HG02840 (cell line): ENCODE measurements at regions not wholly inside any gene's neighbourhood (a gene's known extent, or its start where the extent isn't known, plus 50 kb on each side); places are given as distances from the start of the nearest gene placed in this dataset.

Source experiments
- ATAC-seq: cut with Tn5 transposase; IDR thresholded peaks from one replicate; pipeline ENCODE4 v1.9.1; 2021; ENCODE audit warnings: mild to moderate bottlenecking, moderate library complexity, moderate number of reproducible peaks; ENCODE audit not compliant: unreplicated experiment, low FRiP score

DNA sequence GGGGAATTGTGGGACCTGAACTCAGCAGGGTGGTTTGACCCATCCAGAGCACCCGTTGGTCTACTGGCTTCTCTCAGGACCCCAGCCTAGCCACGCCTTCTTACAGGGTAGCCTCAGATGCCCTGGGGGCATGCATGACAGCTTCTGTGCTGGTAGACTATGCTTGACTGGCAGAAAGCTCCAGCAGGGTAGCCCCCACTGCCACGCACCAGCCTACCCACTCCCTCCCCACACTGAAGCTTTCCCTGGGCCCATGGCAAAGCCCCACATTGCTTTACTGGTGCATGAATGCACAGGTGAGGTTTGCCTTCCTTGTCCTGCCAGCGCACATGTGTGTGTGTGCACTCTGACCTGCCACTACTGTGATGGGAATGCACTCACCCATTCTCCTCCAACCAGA, 772.2 kb downstream of the LRFN5 start:
- ATAC-seq = no peak

- no peak for ATAC-seq
Observed at GRCh38 chr14:42378274-42378673, 771.6 kb downstream of the LRFN5 start.

GRCh38 chr14:42374332-42374731, 767.7 kb downstream of the LRFN5 start:
- no peak for ATAC-seq

DNA sequence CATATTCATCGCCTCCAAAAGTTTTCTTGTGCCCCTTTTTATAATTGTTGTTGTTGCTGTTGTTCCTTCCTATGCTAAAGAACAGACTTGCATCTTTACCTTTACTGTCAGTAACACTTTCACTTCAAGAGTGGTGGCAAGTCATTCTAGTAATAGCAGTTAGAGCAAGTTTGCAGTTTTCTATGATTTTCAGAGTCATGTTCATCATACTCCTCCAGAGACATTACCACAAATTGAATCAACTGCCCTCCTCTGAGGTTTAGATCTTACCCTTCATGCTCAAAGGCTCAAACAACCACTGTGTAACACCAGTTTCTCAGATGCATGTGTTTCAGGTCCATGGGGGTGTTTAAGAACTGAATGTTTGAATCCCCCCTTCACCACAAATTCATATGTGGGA, 763.4 kb downstream of the LRFN5 start:
- ATAC-seq = no peak

DNA sequence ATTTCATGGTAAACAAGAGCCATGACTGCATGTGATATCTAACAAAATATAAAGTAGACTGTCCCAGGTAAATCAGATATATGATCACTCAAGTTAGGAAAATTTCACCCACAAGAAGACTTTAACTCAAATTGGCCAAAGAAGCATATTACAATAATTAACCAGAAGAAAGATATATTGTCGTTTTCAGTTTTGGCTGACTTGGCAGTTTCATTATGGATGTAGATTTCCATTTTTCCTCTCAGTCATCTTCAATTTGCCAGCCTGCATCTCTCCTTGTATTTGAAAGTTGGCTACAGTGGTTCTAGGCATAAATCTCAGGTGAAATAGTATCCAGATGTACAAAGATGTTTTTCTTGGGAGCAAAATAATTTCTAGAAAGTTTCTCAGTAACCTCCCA, 761.6 kb downstream of the LRFN5 start:
- ATAC-seq = no peak

DNA sequence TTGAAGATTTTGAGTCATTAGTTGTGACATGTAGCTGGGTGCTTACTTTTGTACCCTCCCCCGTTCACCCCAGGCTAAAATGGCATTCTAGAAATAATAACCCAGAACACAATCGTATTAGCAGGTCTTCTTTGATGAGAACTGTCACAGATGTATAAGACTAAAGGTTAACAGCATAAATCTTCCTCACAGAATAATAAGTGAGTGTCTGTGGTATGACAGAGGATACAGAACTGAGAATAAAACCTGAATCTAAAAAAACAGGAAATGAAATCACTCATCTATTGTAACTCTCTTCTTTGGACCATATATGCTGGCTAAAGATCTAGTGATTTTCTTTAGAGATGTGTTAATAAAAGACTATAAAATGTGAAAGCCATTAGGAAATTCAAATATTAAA, 746.6 kb downstream of the LRFN5 start:
- ATAC-seq = no peak

DNA sequence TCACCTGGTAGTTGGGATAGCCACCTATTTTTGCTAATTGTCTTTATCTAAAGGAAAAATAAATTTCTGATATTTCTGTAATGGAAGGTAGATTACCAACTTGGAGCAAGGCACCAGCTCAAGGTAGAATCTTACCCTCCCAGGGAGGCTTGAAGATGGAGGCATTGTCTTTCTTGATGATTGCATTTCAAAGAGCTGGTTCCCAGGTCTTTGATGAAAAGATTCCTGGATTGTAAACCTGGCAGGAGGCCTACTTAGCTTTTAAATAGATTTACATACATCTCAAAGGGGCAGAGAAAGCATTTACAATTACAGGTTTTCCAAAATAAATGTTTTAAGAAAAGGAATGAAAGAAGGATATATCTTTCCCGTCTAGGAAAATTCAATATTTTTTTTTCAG, 729.2 kb downstream of the LRFN5 start:
- ATAC-seq = no peak

DNA sequence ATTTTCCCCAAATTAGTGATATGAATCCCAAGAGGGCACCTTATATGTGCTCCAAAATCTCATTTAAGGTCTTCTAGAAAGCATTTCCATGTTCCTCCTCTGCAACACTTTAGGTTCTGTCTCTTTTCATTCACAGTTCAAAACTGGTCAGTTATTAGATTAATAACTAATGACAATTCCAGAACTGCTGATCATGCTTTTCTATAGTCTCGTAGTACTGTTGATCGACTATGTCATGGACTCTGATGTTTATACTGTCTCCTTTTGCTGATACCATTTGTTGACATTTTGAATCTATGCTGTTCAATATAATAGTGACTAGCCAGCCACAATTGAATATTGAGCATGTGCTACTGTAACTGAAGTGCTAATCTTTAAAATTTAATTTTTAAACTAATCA, 728.3 kb downstream of the LRFN5 start:
- ATAC-seq = no peak

- ATAC-seq = no peak
Observed at GRCh38 chr14:42323426-42323825, 716.8 kb downstream of the LRFN5 start.

- ATAC-seq = no peak
Observed at GRCh38 chr14:42322531-42323284, 716.0 kb downstream of the LRFN5 start.

DNA sequence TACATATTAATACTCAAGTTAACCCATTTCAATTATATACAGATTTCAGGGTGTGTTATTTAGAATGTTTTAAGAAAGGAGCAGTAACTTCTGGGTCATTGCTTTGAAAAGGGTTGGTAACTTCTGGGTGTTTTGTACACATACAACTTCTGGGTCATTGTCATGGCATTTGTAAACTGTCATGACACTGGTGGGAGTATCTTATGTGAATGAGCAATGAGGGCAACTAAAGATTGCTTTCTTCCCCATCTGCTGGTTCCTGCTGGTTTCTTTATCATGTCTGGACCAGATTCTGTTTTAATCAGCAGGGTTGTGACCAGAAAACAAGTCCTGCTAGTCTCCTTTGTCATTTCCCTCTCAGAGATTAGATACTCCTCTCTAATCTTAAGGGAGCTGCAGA, 713.3 kb downstream of the LRFN5 start:
- no peak for ATAC-seq

GRCh38 chr14:42316693-42317092, 710.0 kb downstream of the LRFN5 start:
- no peak for ATAC-seq

GRCh38 chr14:42311876-42312275, 705.2 kb downstream of the LRFN5 start:
- ATAC-seq = no peak

GRCh38 chr14:42307239-42307825, 700.7 kb downstream of the LRFN5 start:
- no peak for ATAC-seq

DNA sequence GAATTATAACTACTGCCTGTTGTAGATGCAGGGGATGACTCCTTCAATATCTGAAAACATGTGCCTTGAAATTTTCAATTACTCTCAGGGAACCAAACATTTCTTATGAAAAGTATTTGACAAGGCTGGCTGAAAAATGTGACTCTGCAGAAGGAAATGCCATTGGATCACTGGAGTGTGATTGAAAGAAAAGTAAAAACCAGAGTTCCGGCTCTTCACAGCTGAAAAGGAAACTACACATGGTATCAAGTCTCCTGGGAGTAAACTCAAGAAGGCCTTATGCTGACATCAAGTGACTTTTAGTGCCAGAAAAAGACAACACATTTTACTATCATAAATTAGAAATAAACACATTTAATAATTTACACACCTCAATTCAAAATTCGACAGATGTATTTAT, 693.0 kb downstream of the LRFN5 start:
- ATAC-seq = no peak

GRCh38 chr14:42293180-42293579, 686.5 kb downstream of the LRFN5 start:
- no peak for ATAC-seq

GRCh38 chr14:42277840-42278239, 671.2 kb downstream of the LRFN5 start:
- ATAC-seq = no peak

DNA sequence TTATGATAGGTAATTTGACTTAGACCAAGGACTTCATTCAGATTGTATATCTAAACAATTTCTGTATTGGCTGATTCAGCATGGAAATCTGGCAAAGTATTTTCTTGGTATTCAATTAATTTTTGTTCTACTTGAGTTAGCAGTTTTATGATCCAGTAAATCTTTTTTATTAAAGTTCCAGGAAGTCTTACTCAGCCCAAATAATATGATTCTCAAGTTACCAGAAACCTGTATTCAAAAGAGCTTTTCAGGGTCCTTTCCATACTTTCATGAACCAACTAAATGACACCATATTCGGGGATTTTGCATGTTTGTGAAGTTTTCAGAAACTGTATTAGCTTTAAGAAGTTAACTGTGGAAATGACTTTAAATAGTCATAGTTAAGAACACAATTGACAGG, 662.6 kb downstream of the LRFN5 start:
- no peak for ATAC-seq

GRCh38 chr14:42248131-42248530, 641.5 kb downstream of the LRFN5 start:
- ATAC-seq = no peak

GRCh38 chr14:42241101-42241500, 634.4 kb downstream of the LRFN5 start:
- no peak for ATAC-seq

- ATAC-seq = no peak
Observed at GRCh38 chr14:42229976-42230375, 623.3 kb downstream of the LRFN5 start.

DNA sequence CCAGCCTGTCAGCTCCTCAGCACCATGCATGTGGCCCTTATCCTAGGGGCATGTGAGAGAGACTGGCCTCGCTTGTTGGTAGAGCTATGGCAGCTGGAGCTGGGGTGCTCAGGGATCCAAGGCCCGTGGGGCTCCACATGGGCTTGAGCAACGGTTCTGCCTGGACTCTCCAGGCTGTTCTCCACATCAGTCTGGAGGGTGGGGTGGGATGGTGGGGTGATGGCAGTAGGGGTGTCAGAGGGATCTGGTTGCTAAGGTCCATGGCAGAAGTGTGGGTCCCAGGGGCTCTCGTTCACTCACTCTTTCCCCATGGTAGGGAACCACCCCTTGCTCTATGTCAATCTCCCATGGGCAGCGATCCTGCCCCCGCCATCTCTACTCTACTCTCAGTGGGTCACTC, 622.6 kb downstream of the LRFN5 start:
- ATAC-seq = no peak
